MM.1S (cell line): ENCODE measurements at regions not wholly inside any gene's neighbourhood (a gene's known extent, or its start where the extent isn't known, plus 50 kb on each side); places are given as distances from the start of the nearest gene placed in this dataset.

Experiments used
- EZH2 ChIP-seq: fragments of 300-600 bp; sonication (generic); optimal IDR thresholded peaks from 2 replicates; pipeline ENCODE3; 2017; ENCODE audit warnings: low read depth, mild to moderate bottlenecking, antibody characterized with exemption, low read length, mixed read lengths
- EZH2phosphoT487 ChIP-seq: fragments of 300-600 bp; sonication (generic); IDR thresholded peaks from 2 replicates; pipeline ENCODE4 v1.6.1; 2018; ENCODE audit warnings: antibody characterized with exemption, low read length
- TF ChIP-seq, protein P1 (sequence below): fragments of 300-600 bp; sonication (generic); IDR thresholded peaks from 2 replicates; pipeline ENCODE4 v1.5.1; 2016; ENCODE audit warnings: antibody characterized with exemption, low read length, mixed read lengths

DNA sequence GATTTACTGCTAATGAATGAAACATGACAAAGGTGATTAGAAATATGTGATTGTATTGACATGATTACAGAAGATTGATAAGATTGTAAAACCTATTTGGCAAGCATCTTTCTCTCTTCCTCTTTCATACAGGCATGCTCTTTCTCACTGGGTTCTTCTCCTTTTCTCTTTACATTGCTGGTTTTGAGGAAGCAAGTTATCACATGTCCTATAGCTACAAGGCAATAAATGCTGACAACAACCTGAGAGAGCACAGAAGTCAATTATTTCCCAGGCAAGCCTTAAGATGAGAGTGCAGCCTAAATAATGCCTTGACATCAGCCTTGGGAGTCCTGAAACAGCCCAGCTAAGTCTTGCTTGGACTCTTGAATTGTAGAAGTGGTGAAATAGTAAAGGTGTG lies 875.0 kb downstream of the SLITRK1 start:
- TF ChIP-seq, protein P1, sequence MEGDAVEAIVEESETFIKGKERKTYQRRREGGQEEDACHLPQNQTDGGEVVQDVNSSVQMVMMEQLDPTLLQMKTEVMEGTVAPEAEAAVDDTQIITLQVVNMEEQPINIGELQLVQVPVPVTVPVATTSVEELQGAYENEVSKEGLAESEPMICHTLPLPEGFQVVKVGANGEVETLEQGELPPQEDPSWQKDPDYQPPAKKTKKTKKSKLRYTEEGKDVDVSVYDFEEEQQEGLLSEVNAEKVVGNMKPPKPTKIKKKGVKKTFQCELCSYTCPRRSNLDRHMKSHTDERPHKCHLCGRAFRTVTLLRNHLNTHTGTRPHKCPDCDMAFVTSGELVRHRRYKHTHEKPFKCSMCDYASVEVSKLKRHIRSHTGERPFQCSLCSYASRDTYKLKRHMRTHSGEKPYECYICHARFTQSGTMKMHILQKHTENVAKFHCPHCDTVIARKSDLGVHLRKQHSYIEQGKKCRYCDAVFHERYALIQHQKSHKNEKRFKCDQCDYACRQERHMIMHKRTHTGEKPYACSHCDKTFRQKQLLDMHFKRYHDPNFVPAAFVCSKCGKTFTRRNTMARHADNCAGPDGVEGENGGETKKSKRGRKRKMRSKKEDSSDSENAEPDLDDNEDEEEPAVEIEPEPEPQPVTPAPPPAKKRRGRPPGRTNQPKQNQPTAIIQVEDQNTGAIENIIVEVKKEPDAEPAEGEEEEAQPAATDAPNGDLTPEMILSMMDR = no peak
- TF ChIP-seq EZH2phosphoT487 (no peak), EZH2 (no peak)
